K562 (cell line): ENCODE measurements at regions not wholly inside any gene's neighbourhood (a gene's known extent, or its start where the extent isn't known, plus 50 kb on each side); places are given as distances from the start of the nearest gene placed in this dataset.

ENCODE experiments used
- ATF3 ChIP-seq, 2 experiments: fragments of 450-650 bp in 1 of 2; sonication (generic) in 1 of 2; formaldehyde crosslinking in 1 of 2; IDR thresholded peaks in 1 of 2; conservative IDR thresholded peaks in 1 of 2; 2 replicates each; pipeline versions ENCODE4 v1.6.1 to v1.8.1; 2016 to 2023; ENCODE audit warnings: mild to moderate bottlenecking in 2 of 2, moderate library complexity in 2 of 2, inconsistent platforms in 1 of 2, missing genetic modification reagents in 1 of 2
- HNRNPUL1 ChIP-seq: fragments of 200-400 bp; formaldehyde crosslinking; IDR thresholded peaks from 2 replicates; pipeline ENCODE4 v1.6.1; 2017; ENCODE audit warnings: low read length
- KLF13 ChIP-seq: fragments of 450-650 bp; IDR thresholded peaks from 2 replicates; pipeline ENCODE4 v1.6.1; 2016; ENCODE audit warnings: missing genetic modification characterization, low read depth, mild to moderate bottlenecking, missing compliant biosample characterization, moderate library complexity, borderline replicate concordance
- NBN ChIP-seq: fragments of 450-650 bp; IDR thresholded peaks from 2 replicates; pipeline ENCODE4 v1.6.1; 2016; ENCODE audit warnings: low read depth, mild to moderate bottlenecking
- NCOA6 ChIP-seq: fragments of 450-650 bp; IDR thresholded peaks from 2 replicates; pipeline ENCODE4 v1.6.1; 2017; ENCODE audit warnings: mild to moderate bottlenecking
- NFATC3 ChIP-seq: fragments of 450-650 bp; IDR thresholded peaks from 2 replicates; pipeline ENCODE4 v1.6.1; 2017; ENCODE audit warnings: mild to moderate bottlenecking
- PHB2 ChIP-seq: fragments of 450-650 bp; IDR thresholded peaks from 2 replicates; pipeline ENCODE4 v1.6.1; 2017; ENCODE audit warnings: low read depth
- PPARD ChIP-seq: fragments of 250-450 bp; sonication (Bioruptor Pico); IDR thresholded peaks from 2 replicates; pipeline ENCODE4 v1.8.0; 2022; ENCODE audit warnings: inconsistent platforms, mild to moderate bottlenecking, moderate library complexity
- RBBP5 ChIP-seq: fragments of 200-600 bp; sonication (generic); IDR thresholded peaks from 2 replicates; pipeline ENCODE4 v1.6.1; 2012; ENCODE audit warnings: borderline replicate concordance, mild to moderate bottlenecking, low read length, control low read depth, inconsistent platforms; ENCODE audit not compliant: insufficient read depth, poor library complexity, severe bottlenecking
- SAP30 ChIP-seq: fragments of 200-600 bp; sonication (generic); IDR thresholded peaks from 2 replicates; pipeline ENCODE4 v1.6.1; 2012; ENCODE audit warnings: borderline replicate concordance, low read depth, mild to moderate bottlenecking, moderate library complexity, low read length, control low read depth, inconsistent platforms; ENCODE audit not compliant: insufficient read depth, poor library complexity, severe bottlenecking
- TAF15 ChIP-seq: fragments of 200-400 bp; formaldehyde crosslinking; IDR thresholded peaks from 2 replicates; pipeline ENCODE4 v1.6.1; 2017; ENCODE audit warnings: mild to moderate bottlenecking, low read depth, low read length, moderate library complexity
- ZNF3 ChIP-seq: fragments of 250-450 bp; sonication (Bioruptor Pico); IDR thresholded peaks from 2 replicates; pipeline ENCODE4 v1.5.0; 2021; ENCODE audit warnings: mild to moderate bottlenecking, moderate library complexity
- ZNF407 ChIP-seq: fragments of 450-650 bp; IDR thresholded peaks from 2 replicates; pipeline ENCODE4 v1.6.1; 2016; ENCODE audit warnings: low read depth
- ZNF589 ChIP-seq: fragments of 200-800 bp; sonication (Bioruptor generic); IDR thresholded peaks from 2 replicates; pipeline ENCODE4 v1.6.1; 2016; ENCODE audit warnings: low read depth, missing genetic modification characterization, missing compliant biosample characterization
- TF ChIP-seq, protein P1 (sequence below): fragments of 250-450 bp; sonication (Bioruptor Pico); IDR thresholded peaks from 2 replicates; pipeline ENCODE4 v1.5.0; 2021; ENCODE audit warnings: mild to moderate bottlenecking, moderate library complexity

GRCh38 chr3:127106053-127106452 is 86.9 kb upstream of the PRR23E start (continued):
- TF ChIP-seq ZNF407 = no peak
- TF ChIP-seq NFATC3 = no peak
- no peak for TF ChIP-seq HNRNPUL1
- no peak for TF ChIP-seq KLF13 (tag)
- TF ChIP-seq NBN = no peak
- TF ChIP-seq PPARD (CRISPR knock-in tag) = no peak
- TF ChIP-seq ATF3 (IDR thresholded peaks at IDR 0.05) = no peak
- no peak for TF ChIP-seq ATF3 (CRISPR knock-in tag; conservative IDR thresholded peaks at IDR 0.05)
- no peak for TF ChIP-seq NCOA6
- TF ChIP-seq ZNF3 (CRISPR knock-in tag) = no peak
- TF ChIP-seq RBBP5 = no peak
- no peak for TF ChIP-seq TAF15
- no peak for TF ChIP-seq SAP30
- TF ChIP-seq PHB2 = no peak
- no peak for TF ChIP-seq ZNF589 (CRISPR knock-in tag)
- TF ChIP-seq, protein P1, sequence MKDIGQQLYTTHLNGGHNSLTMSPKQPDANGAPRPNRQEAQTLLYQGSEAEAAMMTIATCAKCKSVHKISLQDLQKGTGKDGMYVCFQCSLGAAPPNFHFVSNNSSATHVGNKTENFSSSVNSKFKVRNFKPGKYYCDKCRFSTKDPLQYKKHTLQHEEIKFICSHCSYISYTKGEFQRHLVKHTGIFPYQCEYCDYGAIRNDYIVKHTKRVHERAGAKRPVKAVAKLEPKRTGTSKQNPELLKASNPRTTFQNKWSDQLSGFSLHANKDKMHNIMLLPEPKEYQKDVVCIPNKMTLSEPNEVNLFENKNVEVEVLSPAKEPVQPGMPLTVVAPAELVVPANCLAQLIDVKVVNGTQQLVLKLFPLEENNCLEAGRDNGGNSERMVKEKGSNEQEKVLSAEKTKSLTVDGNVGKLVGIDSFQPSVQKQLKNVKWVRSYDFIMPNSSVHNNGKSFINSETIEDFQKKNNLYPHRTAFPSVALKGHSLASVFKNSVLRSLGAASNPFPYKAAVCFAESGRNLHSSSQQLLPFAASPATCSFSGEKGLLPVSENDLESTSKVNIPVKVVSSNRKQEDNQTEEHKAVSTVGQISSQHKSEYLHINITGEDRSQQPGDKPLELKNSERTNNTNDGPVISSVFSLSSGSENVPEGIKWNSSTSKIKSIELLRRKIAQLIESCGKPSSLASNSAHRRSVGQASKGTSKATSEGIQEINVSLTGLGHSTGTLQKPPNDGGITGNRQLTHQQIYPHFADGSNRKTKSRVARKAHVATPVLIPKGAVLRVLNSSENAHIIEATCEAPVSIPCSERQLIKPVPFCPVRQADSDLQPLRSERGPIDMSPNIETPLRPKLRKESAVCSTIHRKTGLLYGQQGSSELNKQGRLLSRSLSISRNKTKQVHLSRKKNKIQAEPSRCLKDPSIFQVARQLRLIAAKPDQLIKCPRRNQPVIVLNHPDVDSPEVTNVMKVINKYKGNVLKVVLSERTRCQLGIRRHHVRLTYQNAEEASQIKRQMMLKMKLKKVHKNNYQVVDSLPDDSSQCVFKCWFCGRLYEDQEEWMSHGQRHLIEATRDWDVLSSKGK = no peak
